ENCODE measurements at regions not wholly inside any gene's neighbourhood (a gene's known extent, or its start where the extent isn't known, plus 50 kb on each side); places are given as distances from the start of the nearest gene placed in this dataset.

GRCh38 chr12:74945771-74946198, 263.9 kb downstream of the KCNC2 start:
- TF ChIP-seq MAX (IDR thresholded peaks at IDR 0.05; ENCODE audit: low read depth, low read length) (no peak), CTCF (IDR thresholded peaks at IDR 0.05; ENCODE audit: low read depth, low read length) (no peak), POLR2A (IDR thresholded peaks at IDR 0.05; ENCODE audit: extremely low read depth, insufficient read length) (no peak), MYC (IDR thresholded peaks at IDR 0.05; ENCODE audit: low read depth, low read length) (no peak)
- DNase-seq (ENCODE audit: low read depth), result no peak

GRCh38 chr12:74953697-74954096, 255.9 kb downstream of the KCNC2 start:
- no peak for DNase-seq (ENCODE audit: low read depth)
- no peak overlapping the region for H3K4me3 ChIP-seq (ENCODE audit: low read depth, low read length)
- TF ChIP-seq CTCF (IDR thresholded peaks at IDR 0.05; ENCODE audit: low read depth, low read length) (no peak), POLR2A (IDR thresholded peaks at IDR 0.05; ENCODE audit: extremely low read depth, insufficient read length) (no peak), MAX (IDR thresholded peaks at IDR 0.05; ENCODE audit: low read depth, low read length) (no peak), MYC (IDR thresholded peaks at IDR 0.05; ENCODE audit: low read depth, low read length) (no peak)

More at GRCh38 chr12:74945771-74946198, 263.9 kb downstream of the KCNC2 start:
- H3K4me3 ChIP-seq (ENCODE audit: low read depth, low read length), result no peak overlapping the region

- no peak overlapping the region for H3K4me3 ChIP-seq (ENCODE audit: low read depth, low read length)
- DNase-seq (ENCODE audit: low read depth), result no peak
- no peak for TF ChIP-seq MAX (IDR thresholded peaks at IDR 0.05; ENCODE audit: low read depth, low read length)
These were observed 252.4 kb downstream of the KCNC2 start for GRCh38 chr12:74957231-74957630.

- H3K4me3 ChIP-seq (ENCODE audit: low read depth, low read length), result no peak overlapping the region
- DNase-seq (ENCODE audit: low read depth), result no peak
- TF ChIP-seq CTCF (IDR thresholded peaks at IDR 0.05; ENCODE audit: low read depth, low read length) (no peak), MAX (IDR thresholded peaks at IDR 0.05; ENCODE audit: low read depth, low read length) (no peak), POLR2A (IDR thresholded peaks at IDR 0.05; ENCODE audit: extremely low read depth, insufficient read length) (no peak)
These were observed 252.0 kb downstream of the KCNC2 start for GRCh38 chr12:74957634-74958033.

GRCh38 chr12:74959657-74960056, 250.0 kb downstream of the KCNC2 start:
- no peak for DNase-seq (ENCODE audit: low read depth)
- no peak overlapping the region for H3K4me3 ChIP-seq (ENCODE audit: low read depth, low read length)
- TF ChIP-seq POLR2A (IDR thresholded peaks at IDR 0.05; ENCODE audit: extremely low read depth, insufficient read length), result no peak
- TF ChIP-seq MYC (IDR thresholded peaks at IDR 0.05; ENCODE audit: low read depth, low read length), result no peak
- TF ChIP-seq CTCF (IDR thresholded peaks at IDR 0.05; ENCODE audit: low read depth, low read length), result no peak
- no peak for TF ChIP-seq MAX (IDR thresholded peaks at IDR 0.05; ENCODE audit: low read depth, low read length)

GRCh38 chr12:74963304-74963703, 246.3 kb downstream of the KCNC2 start:
- TF ChIP-seq MAX (IDR thresholded peaks at IDR 0.05; ENCODE audit: low read depth, low read length) (no peak), CTCF (IDR thresholded peaks at IDR 0.05; ENCODE audit: low read depth, low read length) (no peak), POLR2A (IDR thresholded peaks at IDR 0.05; ENCODE audit: extremely low read depth, insufficient read length) (no peak)
- H3K4me3 ChIP-seq (ENCODE audit: low read depth, low read length), result no peak overlapping the region
- DNase-seq (ENCODE audit: low read depth), result no peak

Measured in NB4 (cell line).